Fibroblast of skin of right biceps (primary cell): ENCODE measurements at regions not wholly inside any gene's neighbourhood (a gene's known extent, or its start where the extent isn't known, plus 50 kb on each side); places are given as distances from the start of the nearest gene placed in this dataset.

Experiments used
- DNase-seq: peaks from one replicate; pipeline ENCODE4 v3.0.0-alpha.2; 2013

GRCh38 chr16:64823481-64824075 is 298.3 kb downstream of the CDH11 start:
- no peak for DNase-seq

DNA sequence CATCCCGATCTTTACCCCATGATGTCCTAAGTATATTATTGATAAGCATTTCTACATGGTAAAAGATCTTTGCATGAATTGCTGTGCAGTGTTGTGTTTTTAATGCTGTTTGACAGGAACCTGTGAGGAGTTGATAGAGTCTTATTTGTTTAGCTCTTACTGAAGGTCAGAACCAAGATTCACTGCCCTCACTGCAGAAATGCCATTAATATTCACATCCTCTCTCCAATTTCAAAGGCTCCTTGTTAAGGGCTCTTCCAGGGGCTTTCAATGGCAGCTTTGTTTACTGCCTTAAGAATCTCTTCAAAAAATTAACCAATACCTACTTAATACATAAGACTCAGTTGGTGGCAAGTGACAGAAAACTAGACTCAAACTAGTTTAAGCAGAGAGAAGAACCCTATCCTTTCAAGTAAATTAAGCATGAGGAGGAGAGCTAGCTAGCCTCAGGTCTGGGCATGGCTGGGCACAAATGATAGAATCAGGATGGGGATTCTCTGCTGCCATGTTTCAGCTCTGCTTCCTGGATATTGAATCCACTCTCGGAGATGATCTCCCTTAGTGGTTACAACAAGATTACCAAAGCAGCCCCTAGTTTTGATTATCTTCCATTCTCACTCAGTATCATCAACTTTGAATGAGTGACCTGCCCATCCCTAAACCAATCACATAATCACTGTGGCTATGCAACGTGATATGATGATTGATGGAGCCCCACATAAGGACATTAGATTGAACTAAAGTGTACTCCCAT is 311.8 kb downstream of the CDH11 start:
- DNase-seq = no peak

GRCh38 chr16:64808474-64808873 is 313.4 kb downstream of the CDH11 start:
- DNase-seq = no peak

DNA sequence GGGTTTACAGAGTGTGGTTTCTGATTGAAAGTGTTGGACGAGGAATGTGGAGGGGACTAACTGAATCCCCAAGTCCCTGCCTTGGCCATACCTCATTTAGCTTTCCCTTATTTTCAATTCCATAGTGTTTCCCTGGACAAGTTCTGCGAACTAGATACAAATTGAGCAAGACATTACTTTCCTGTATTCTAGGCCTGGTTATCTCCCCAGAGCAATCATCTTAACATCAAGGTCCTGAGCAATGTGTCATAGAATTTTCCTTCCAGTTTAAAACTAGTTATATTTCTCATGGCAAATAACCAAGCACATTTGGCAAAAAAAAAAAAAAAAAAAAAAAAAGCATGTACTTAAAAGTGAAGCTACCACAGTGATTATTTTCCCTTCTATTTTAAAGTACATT is 330.1 kb downstream of the CDH11 start:
- DNase-seq = peak; percentile 52

- DNase-seq = peak; percentile 3
Measured at GRCh38 chr16:64784635-64785034, 337.2 kb downstream of the CDH11 start.

DNA sequence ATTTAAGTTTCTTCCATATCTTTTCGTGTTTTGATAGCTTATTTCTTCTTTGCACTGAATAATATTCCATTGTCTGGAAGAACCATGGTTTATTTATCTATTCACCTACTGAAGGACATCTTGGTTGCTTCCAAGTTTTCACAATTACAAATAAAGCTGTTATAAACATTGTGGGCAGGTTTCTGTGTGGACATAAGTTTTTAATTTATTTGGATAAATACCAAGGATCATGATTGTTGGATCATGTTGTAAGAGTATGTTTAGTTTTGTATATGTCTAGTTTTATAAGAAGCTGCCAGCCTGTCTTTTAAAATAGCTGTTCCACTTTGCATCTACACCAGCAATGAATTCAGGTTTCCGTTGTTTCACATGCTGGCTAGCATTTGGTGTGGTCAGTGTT is 339.4 kb downstream of the CDH11 start:
- DNase-seq = no peak

- no peak for DNase-seq
Measured at GRCh38 chr16:64780445-64780844, 341.4 kb downstream of the CDH11 start.

DNA sequence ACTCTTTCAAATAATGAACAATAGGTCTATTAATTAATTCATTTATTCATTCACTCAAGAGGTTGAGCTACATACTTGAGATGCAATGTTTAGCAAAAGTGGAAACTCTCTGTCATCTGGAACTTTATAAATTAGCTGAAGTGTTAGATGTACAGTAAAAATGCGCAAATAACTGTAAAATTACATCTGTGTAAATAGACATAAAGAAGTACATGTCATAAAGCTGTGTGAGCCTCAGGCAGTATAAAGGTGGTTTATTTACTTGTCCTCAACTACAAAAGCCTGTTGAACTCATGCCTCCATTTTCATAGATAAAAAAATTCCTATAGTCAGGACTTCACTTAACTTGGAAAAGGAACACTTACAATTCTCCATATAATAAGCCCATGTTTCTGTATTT is 343.1 kb downstream of the CDH11 start:
- DNase-seq = no peak

DNA sequence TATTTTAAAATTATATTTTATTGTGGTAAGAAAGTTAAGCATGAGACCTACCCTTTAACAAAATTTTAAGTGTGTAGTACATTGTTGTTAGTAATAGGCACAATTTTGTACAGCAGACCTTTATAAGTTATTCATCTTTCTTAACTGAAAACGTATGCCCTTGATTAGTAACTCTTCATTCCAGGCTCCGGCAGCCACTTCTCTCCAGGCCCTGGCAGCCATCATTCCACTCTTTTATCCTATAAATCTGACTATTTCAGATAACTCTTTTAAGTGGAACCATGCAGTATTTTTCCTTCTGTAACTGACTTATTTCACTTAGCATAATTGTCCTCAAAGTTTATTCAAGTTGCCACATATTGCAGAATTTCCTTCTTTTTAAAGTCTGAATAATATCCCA is 348.2 kb downstream of the CDH11 start:
- DNase-seq = peak; percentile 21

DNA sequence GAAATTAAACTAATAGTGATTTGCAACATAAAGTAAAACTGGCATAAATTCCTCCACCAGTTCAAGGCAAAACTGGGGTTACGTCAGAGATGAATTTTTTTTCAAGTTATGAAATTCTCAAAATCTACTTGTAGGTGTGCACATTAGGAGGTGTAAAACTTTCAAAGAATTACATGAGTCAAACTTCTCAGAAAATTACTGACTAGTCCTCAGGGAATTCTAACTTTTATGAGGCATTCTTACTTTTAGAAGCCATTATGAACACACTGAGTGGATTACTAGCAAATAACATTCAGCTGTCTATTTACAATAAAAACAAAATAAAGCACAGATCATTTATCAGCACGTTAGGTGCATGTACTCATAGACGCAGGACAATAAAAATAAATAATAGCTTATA is 348.7 kb downstream of the CDH11 start:
- DNase-seq = peak; percentile 49

DNA sequence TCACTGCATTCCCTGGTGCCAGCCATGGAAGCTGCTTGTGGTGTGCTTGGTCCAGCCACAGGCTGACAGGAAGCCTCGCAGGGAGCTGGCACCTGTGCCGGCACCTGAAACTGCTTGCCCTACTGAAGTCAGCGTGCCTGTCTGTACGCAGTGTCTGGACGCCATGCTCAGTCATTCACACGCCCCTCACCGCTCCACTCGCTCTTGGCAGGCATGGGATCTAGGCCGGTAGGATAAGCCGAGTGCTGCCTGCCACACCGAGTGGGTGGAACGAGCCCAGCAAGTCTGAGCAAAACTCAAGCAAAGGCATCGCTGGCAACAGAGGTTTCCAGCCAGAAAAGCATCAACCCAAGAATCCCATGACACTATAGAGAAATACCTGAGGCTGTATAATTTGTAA is 350.6 kb downstream of the CDH11 start:
- DNase-seq = no peak

DNA sequence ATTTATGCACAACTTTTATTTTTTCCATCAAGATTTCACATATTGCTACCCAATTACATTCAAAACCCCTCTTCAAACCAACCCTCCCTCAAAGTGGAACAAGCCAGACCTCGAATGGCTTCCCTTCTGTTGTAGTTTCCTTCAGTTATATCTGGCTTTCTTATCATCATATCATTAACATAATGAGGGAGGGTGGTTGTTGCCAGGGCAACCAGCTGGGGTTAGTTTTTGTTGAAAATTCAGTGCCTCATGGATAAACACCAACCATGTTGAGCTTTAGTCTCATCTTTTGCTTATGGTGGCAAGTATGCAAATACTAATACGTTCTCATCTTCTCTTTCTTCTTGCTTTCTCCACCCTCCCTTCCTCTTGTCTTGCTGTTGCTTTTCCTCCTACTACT is 359.7 kb downstream of the CDH11 start:
- no peak for DNase-seq

DNA sequence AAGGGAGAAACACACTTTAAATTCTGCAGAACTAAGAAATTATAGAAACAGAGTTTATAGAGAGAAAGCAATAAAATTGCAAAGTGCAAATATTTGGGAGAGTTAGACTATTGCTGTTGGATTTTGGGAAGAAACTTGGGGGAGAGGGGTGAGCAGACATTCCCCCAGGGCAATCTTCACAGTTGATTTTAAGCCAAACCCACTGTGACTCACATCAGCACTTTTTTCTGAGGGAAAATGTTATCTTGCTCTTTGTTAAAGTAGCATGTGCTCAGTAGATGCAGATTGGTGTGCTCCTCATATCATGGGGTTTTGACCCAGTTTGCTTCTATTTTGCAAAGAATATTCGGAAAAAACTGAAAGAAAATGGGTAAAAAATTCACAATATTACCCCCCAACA is 367.6 kb downstream of the CDH11 start:
- peak; percentile 58 for DNase-seq

GRCh38 chr16:64751906-64752305 is 370.0 kb downstream of the CDH11 start:
- peak; percentile 91 for DNase-seq

- DNase-seq = no peak
Measured at GRCh38 chr16:64749346-64749745, 372.5 kb downstream of the CDH11 start.

GRCh38 chr16:64745258-64745930 is 376.5 kb downstream of the CDH11 start:
- peak; percentile 31 for DNase-seq

GRCh38 chr16:64742455-64743223 is 379.2 kb downstream of the CDH11 start:
- no peak for DNase-seq

DNA sequence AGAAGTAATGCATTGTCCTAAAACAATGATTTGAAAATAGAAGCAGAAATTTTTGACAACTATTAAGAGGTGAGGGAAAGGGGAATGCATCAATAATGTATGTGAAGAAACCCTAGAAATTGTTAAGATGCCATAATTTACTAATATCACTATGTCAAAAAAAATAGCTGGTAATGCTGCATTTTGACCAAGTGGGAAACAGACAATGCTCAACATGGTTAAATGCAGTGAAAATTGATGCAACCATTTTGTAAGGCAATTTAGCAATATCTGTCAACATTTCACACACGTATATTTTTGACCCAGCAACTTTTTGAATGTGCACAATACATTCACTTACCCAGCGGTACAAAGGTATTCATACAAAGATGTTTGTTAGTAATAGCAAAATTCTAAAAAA is 381.6 kb downstream of the CDH11 start:
- no peak for DNase-seq

DNA sequence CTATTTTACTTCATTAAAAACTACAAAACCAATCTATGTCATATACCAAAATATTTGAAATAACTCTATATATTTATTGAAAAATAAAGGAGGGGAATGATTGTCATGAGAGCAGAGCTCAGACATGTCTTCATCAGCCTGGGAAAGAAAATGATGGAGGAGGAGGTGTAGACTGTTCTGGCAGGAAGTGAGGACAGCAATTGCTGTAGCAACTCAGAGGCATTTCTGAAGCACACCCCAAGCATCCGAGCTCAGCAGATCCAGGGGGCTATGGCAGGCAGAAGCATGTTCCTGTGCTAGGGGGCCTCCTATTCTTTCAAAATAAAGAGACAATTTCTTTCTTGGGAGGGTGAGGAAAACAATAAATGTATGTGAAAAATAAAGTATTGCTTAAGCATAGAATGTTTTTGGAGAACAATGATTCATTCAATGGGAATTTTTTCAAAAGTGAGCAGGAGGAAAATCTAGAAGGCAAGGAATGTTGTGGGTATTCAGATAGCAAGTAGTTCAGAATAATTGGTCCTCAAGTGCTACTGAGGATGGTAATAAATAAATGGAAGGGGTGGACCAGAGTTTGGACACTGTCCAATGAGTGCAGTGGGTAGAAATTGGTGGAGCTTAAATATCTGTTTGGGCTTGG is 383.4 kb downstream of the CDH11 start:
- peak; percentile 90 for DNase-seq

DNA sequence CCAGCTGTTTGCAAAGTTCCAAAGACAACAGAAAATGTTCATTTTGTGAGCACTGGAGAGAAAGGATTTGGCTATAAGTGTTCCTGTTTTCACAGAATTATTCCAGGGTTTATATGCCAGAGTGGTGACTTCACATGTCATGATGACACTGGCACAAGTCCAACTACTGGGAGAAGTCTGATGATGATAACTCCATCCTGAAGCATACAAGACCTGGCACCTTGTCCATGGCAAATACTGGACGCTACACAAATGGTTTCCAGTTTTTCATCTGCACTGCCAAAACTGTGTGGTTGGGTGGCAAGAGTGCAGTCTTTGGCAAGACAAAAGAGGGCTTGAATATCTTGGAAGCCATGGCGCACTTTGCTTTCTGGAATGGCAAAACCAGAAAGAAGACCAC is 385.0 kb downstream of the CDH11 start:
- DNase-seq = no peak

GRCh38 chr16:64731891-64732290 is 390.0 kb downstream of the CDH11 start:
- no peak for DNase-seq

- DNase-seq = no peak
Measured at GRCh38 chr16:64730261-64730660, 391.6 kb downstream of the CDH11 start.

DNA sequence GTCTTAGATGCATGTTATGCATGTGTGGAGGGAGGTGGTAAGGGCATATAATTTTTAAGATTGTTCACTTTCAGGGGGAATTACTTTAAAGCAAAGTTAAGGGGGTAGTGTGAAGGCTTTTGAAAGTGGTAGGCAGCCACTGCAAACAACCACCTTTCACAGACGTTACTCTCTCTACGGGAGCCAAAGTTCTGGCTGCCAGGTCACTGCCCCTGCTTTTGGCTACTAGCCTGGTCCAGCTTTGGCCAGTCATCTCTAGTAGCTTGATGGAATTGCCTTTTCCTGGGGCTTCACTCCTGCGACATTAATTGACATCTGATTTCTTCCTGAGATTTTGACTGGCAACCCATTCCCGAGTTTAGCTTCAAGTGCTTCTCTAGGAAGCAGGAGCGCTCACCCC is 397.5 kb downstream of the CDH11 start:
- DNase-seq = no peak
